NCI-H748 (cell line): ENCODE measurements at regions not wholly inside any gene's neighbourhood (a gene's known extent, or its start where the extent isn't known, plus 50 kb on each side); places are given as distances from the start of the nearest gene placed in this dataset.

Source experiments
- DNase-seq: peaks from one replicate; lab custom pipeline; 2025; ENCODE audit not compliant: unreplicated experiment; lab: John Stamatoyannopoulos, UW

DNA sequence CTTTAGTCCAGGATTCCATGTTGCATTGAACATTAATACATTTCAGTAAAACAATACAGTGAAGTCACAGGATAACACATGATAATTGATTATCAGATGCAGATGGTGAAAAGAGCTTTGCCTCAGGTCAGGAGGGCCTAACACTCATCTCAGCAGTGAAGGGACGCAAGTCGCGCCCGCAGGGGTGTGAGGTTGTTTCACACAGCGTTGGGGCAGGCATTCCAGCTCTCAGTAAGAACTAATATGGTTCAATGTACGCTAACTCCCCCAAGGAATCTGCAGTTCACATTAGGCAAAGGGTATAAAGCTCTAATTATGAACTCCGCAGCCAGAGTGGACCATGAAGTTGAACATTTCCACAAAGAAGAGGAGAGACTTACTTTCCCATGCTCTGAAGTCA, 53.1 kb upstream of the ATL2 start:
- no peak for DNase-seq

DNA sequence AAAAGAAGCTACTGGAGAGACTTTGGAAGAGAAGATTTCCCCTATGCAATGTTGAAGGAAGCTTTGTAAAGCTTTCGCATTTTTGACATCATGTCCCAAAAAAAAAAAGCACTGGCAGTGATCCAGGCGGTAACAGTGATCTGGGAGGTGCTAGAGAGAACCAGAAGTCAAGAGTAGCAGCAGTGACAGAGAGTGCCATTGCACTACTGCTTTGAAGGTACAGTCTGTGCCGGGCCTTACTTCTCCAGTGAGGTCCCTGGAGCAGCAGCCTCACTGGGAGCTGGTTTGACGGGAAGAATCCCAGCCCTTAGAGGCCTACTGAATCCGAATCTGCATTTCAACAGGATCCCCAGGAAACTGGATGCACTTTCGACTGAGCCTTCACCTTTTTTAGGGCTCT, 50.9 kb upstream of the ATL2 start:
- DNase-seq = no peak

DNA sequence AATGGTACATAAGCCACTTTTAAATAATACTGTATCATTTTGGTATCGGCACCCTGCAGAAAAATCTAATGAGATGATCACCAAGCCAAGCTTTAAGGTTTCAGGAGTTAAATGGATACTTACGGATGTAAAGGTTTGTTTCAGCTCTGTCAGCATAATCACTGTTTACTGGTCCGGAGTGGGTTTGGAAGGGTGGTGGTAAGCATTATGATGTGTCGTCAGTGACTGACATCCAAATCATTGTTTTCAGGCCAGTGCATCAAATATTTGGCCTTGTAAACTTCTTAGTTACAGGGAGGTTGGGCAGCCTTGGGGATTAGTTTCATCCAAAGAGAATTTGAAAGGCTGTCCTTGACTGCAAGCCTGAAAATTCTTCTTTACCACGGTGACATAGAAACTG, 50.0 kb upstream of the ATL2 start:
- no peak for DNase-seq
